Heart left ventricle (tissue), 13 donors: ENCODE measurements at regions not wholly inside any gene's neighbourhood (a gene's known extent, or its start where the extent isn't known, plus 50 kb on each side); places are given as distances from the start of the nearest gene placed in this dataset.

Experiments
- CTCF ChIP-seq, 12 donors: fragments of 200-600 bp; sonication (generic) in 4 of 12; IDR thresholded peaks; one replicate each; pipeline versions ENCODE4 v1.5.0 to v1.8.0; 2018 to 2022; ENCODE audit warnings: antibody characterized with exemption in 12 of 12, mild to moderate bottlenecking in 5 of 12
- POLR2A ChIP-seq, 2 donors: fragments of 450-650 bp; IDR thresholded peaks; one replicate each; pipeline ENCODE4 v1.6.1; 2017; ENCODE audit warnings: antibody characterized with exemption in 2 of 2, mild to moderate bottlenecking in 2 of 2, moderate library complexity in 2 of 2
- donor health status: ischemic (EF 13 %, LVEDD 7.1; RV severe dilation, severe dysfunction).
- donor health status: DM: no; HTN: yes; CAD: no.
- donor health status: DM: no; HTN: no; CAD: no.
- donor health status: ischemic (EF 25% LVEDD 6.9; RV normal size, moderate dysfunction).
- donor health status: ischemic (EF 25% LVEDD 5.7; RV mildly dilated, moderate dysfunction).
- donor health status: ischemic (EF 35%, LVEDD 5.7; RV mildly dilated, moderate dysfunction).
- donor health status: nonischemic (EF 11% LVEDD 7.7; RV severe dilation, severe dysfunction).
- donor health status: DM: yes; HTN: yes; CAD: no.
- donor health status: PGD.
- donor health status: ischemic (EF 29% LVEDD 5.4; RV normal size, mild dysfunction).
- donor health status: nonischemic (EF 23%, LVEDD 6.1; RV moderate dilation, normal function).

GRCh38 chr2:41634686-41635085, 413.1 kb upstream of the PKDCC start:
- TF ChIP-seq CTCF (IDR thresholded peaks at IDR 0.05) = no peak
- no peak for TF ChIP-seq POLR2A (IDR thresholded peaks at IDR 0.05)
